SK-N-SH (cell line): ENCODE measurements at regions not wholly inside any gene's neighbourhood (a gene's known extent, or its start where the extent isn't known, plus 50 kb on each side); places are given as distances from the start of the nearest gene placed in this dataset.

ENCODE experiments used
- CTCF ChIA-PET: fragments of 300-600, 350-600 bp; formaldehyde crosslinking; extraction: SDS; loops from one replicate; lab custom pipeline; 2021; lab: Yijun Ruan, JAX
- POLR2A ChIA-PET: fragments of 350-600 bp; sonication (Branson Sonifier 250); formaldehyde crosslinking; extraction: SDS; loops from one replicate; lab custom pipeline; 2020; ENCODE audit warnings: antibody characterized with exemption, inconsistent platforms; lab: Yijun Ruan, JAX
- DNase-seq: peaks from one replicate; pipeline ENCODE4 v3.0.0; 2012
- H2AFZ ChIP-seq: fragments of 200-600 bp; sonication (generic); 2 replicates; pipeline ENCODE4 v1.8.1; 2016; ENCODE audit warnings: antibody characterized with exemption, mild to moderate bottlenecking, low read depth
- H3F3A ChIP-seq: fragments of 200-600 bp; sonication (generic); replicated peaks from 2 replicates; pipeline ENCODE3; 2016; ENCODE audit warnings: antibody characterized with exemption, mild to moderate bottlenecking; ENCODE audit not compliant: insufficient read depth
- H3K27ac ChIP-seq, 2 experiments: fragments of 200-500 bp in 1 of 2; fragments of 200-600 bp in 1 of 2; sonication (Bioruptor generic) in 1 of 2; sonication (generic), shearing (Covaris generic) in 1 of 2; 2 replicates each; pipeline versions ENCODE4 v1.5.1 to v1.6.1; 2014 to 2016; ENCODE audit warnings: low read depth in 2 of 2, inconsistent platforms in 1 of 2, low read length in 1 of 2, mild to moderate bottlenecking in 1 of 2, mixed read lengths in 1 of 2
- H3K27me3 ChIP-seq: fragments of 200-600 bp; sonication (generic), shearing (Covaris generic); 2 replicates; pipeline ENCODE4 v1.6.1; 2016; ENCODE audit warnings: mixed run types; ENCODE audit not compliant: insufficient read depth
- H3K36me3 ChIP-seq, 2 experiments: fragments of 200-500 bp in 1 of 2; fragments of 200-600 bp in 1 of 2; sonication (Bioruptor generic) in 1 of 2; sonication (generic) in 1 of 2; replicated peaks in 1 of 2; 2 replicates each; pipeline versions ENCODE3 to v1.5.1; 2014 to 2016; ENCODE audit warnings: low read length in 1 of 2, mild to moderate bottlenecking in 1 of 2; ENCODE audit not compliant: insufficient read depth in 2 of 2, control insufficient read depth in 1 of 2
- H3K4me1 ChIP-seq, 2 experiments: fragments of 200-500 bp in 1 of 2; fragments of 200-600 bp in 1 of 2; sonication (Bioruptor generic) in 1 of 2; sonication (generic), shearing (Covaris generic) in 1 of 2; 2 replicates each; pipeline versions ENCODE4 v1.5.1 to v1.6.1; 2014 to 2016; ENCODE audit warnings: low read depth in 1 of 2, low read length in 1 of 2, mixed run types in 1 of 2; ENCODE audit not compliant: insufficient read depth in 2 of 2, control insufficient read depth in 1 of 2
- H3K4me2 ChIP-seq: fragments of 200-600 bp; sonication (generic), shearing (Covaris generic); 2 replicates; pipeline ENCODE4 v1.6.1; 2017; ENCODE audit warnings: mixed run types
- H3K4me3 ChIP-seq, 2 experiments: fragments of 200-500 bp in 1 of 2; fragments of 200-600 bp in 1 of 2; sonication (Bioruptor generic) in 1 of 2; sonication (generic), shearing (Covaris generic) in 1 of 2; 2 replicates each; pipeline versions ENCODE4 v1.5.1 to v1.8.1; 2014 to 2016; ENCODE audit warnings: low read depth in 2 of 2, inconsistent platforms in 1 of 2, low read length in 1 of 2, mild to moderate bottlenecking in 1 of 2, mixed read lengths in 1 of 2, moderate library complexity in 1 of 2
- H3K79me2 ChIP-seq: fragments of 200-600 bp; sonication (generic); 2 replicates; pipeline ENCODE4 v1.8.1; 2017; ENCODE audit warnings: mild to moderate bottlenecking; ENCODE audit not compliant: insufficient read depth
- H3K9ac ChIP-seq: fragments of 200-600 bp; sonication (generic); 2 replicates; pipeline ENCODE4 v1.6.1; 2017; ENCODE audit warnings: mixed run types
- H3K9me2 ChIP-seq: fragments of 200-600 bp; sonication (generic); 2 replicates; pipeline ENCODE4 v1.6.1; 2017; ENCODE audit warnings: mixed run types
- H3K9me3 ChIP-seq: fragments of 200-600 bp; sonication (generic); 2 replicates; pipeline ENCODE4 v1.6.1; 2017; ENCODE audit warnings: mixed run types, mild to moderate bottlenecking, moderate library complexity
- H4K20me1 ChIP-seq: fragments of 200-600 bp; sonication (generic); 2 replicates; pipeline ENCODE4 v1.6.1; 2017; ENCODE audit warnings: mild to moderate bottlenecking, mixed run types; ENCODE audit not compliant: insufficient read depth
- ELF1 ChIP-seq: IDR thresholded peaks from 2 replicates; pipeline ENCODE4 v1.4.0; 2012
- EP300 ChIP-seq, 2 experiments: IDR thresholded peaks; 2 replicates each; pipeline versions ENCODE4 v1.4.0 to v1.6.1; 2012; ENCODE audit warnings: borderline replicate concordance in 1 of 2, low read depth in 1 of 2, low read length in 1 of 2
- FOSL2 ChIP-seq: IDR thresholded peaks from 2 replicates; pipeline ENCODE4 v1.4.0; 2012; ENCODE audit warnings: low read depth, mild to moderate bottlenecking, moderate library complexity, borderline replicate concordance
- FOXJ3 ChIP-seq: sonication (generic); formaldehyde crosslinking; IDR thresholded peaks from 2 replicates; pipeline ENCODE4 v1.5.1; 2020; ENCODE audit warnings: mild to moderate bottlenecking, missing genetic modification reagents
- JUND ChIP-seq: IDR thresholded peaks from 2 replicates; pipeline ENCODE4 v1.4.0; 2012
- MXI1 ChIP-seq: IDR thresholded peaks from 2 replicates; pipeline ENCODE4 v1.6.1; 2012; ENCODE audit warnings: mild to moderate bottlenecking, low read depth, low read length, improper control_type of control experiment
- NFIC ChIP-seq: IDR thresholded peaks from 2 replicates; pipeline ENCODE4 v1.4.0; 2012; ENCODE audit warnings: borderline replicate concordance
- NRF1 ChIP-seq: IDR thresholded peaks from 2 replicates; pipeline ENCODE4 v1.6.1; 2012; ENCODE audit warnings: low read depth, mild to moderate bottlenecking, low read length
- RAD21 ChIP-seq: IDR thresholded peaks from 2 replicates; pipeline ENCODE4 v1.6.1; 2012; ENCODE audit warnings: mild to moderate bottlenecking, low read length
- RCOR1 ChIP-seq: fragments of 150-350 bp; IDR thresholded peaks from 2 replicates; pipeline ENCODE4 v1.6.1; 2017; ENCODE audit warnings: antibody characterized with exemption, low read length
- SIN3A ChIP-seq: IDR thresholded peaks from 2 replicates; pipeline ENCODE4 v1.6.1; 2012; ENCODE audit warnings: low read depth, mild to moderate bottlenecking, low read length, moderate library complexity, borderline replicate concordance
- TAF1 ChIP-seq: IDR thresholded peaks from 2 replicates; pipeline ENCODE4 v1.6.1; 2012; ENCODE audit warnings: low read depth, mild to moderate bottlenecking, low read length, moderate library complexity, borderline replicate concordance
- TCF12 ChIP-seq: IDR thresholded peaks from 2 replicates; pipeline ENCODE4 v1.4.0; 2012
- WGBS: methylation state at CpG from one replicate; pipeline ENCODE4 v1.1.6; 2017; ENCODE audit warnings: low lambda C conversion rate; 5-methylcytosine and 5-hydroxymethylcytosine counted together
- TF ChIP-seq, protein P1 (sequence below): fragments of 200-600 bp; sonication (generic); IDR thresholded peaks from 2 replicates; pipeline ENCODE4 v1.6.1; 2017; ENCODE audit warnings: antibody characterized with exemption, mild to moderate bottlenecking, moderate library complexity
- TF ChIP-seq, protein P2 (sequence below): fragments of 150-350 bp; IDR thresholded peaks from 2 replicates; pipeline ENCODE4 v1.6.1; 2017; ENCODE audit warnings: antibody characterized with exemption, low read length, low read depth, borderline replicate concordance
- TF ChIP-seq, protein P3 (sequence below): IDR thresholded peaks from 2 replicates; pipeline ENCODE4 v1.6.1; 2012; ENCODE audit warnings: mild to moderate bottlenecking, low read depth, low read length, moderate library complexity
- TF ChIP-seq, protein P4 (sequence below): IDR thresholded peaks from 2 replicates; pipeline ENCODE4 v1.4.0; 2012; ENCODE audit warnings: low read depth
- TF ChIP-seq, protein P5 (sequence below): IDR thresholded peaks from 2 replicates; pipeline ENCODE4 v1.4.0; 2012; ENCODE audit warnings: low read depth, borderline replicate concordance

DNA sequence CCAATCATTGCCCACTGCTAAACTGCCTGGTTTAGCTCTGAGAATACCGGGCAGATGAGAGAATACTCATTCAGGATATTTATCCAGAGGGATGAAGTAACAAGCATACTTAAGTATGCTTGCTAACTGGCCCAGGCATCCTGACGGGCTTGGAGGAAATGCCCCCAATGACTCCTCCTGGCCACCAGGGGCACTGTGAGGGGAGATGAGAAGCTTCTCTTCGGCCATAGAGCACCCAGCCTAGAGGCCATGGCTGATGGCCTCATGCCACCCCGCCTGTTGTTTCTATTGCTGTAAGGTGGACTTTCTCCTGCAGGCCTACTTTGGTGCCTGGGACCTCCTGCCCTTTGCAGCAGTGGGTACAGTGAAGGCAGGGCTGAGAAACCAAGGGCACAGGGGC is 134.5 kb upstream of the FSTL4 start:
- DNase-seq, result peak; percentile 41
- TF ChIP-seq, protein P1, sequence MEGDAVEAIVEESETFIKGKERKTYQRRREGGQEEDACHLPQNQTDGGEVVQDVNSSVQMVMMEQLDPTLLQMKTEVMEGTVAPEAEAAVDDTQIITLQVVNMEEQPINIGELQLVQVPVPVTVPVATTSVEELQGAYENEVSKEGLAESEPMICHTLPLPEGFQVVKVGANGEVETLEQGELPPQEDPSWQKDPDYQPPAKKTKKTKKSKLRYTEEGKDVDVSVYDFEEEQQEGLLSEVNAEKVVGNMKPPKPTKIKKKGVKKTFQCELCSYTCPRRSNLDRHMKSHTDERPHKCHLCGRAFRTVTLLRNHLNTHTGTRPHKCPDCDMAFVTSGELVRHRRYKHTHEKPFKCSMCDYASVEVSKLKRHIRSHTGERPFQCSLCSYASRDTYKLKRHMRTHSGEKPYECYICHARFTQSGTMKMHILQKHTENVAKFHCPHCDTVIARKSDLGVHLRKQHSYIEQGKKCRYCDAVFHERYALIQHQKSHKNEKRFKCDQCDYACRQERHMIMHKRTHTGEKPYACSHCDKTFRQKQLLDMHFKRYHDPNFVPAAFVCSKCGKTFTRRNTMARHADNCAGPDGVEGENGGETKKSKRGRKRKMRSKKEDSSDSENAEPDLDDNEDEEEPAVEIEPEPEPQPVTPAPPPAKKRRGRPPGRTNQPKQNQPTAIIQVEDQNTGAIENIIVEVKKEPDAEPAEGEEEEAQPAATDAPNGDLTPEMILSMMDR, result peak; percentile 44; the same call in 1 of the 2 replicates
- TF ChIP-seq RAD21 (no peak), SIN3A (no peak)
- 70% methylated on average over 4 of the region's 4 CpGs for WGBS
- Histone ChIP-seq H3K4me2 (no peak overlapping the region), H3F3A (no peaks in the 10 kb centered on the region), H3K9me3 (no peaks in the 10 kb centered on the region), H3K9me2 (no peaks in the 10 kb centered on the region), H3K27ac (no peak overlapping the region), H2AFZ (no peak overlapping the region), H4K20me1 (no peaks in the 10 kb centered on the region), H3K36me3 (no peaks in the 10 kb centered on the region), H3K79me2 (no peaks in the 10 kb centered on the region), H3K9ac (no peak overlapping the region), H3K27me3 (no peaks in the 10 kb centered on the region; the same call in 1 of the 2 replicates), H3K4me3 (no peak overlapping the region), H3K4me1 (peaks cover 0 to 12% of the 10 kb centered on the region in 2 experiments; a peak in 1 of 4 replicates)
- ChIA-PET CTCF (interaction anchor here (0.7 to 1.8 kb wide), 12 partner anchors 9 to 320 kb away, joined by 3 to 5 read pairs (median 3); no protein-coding TSS in a partner anchor), POLR2A (no interaction called here)

DNA sequence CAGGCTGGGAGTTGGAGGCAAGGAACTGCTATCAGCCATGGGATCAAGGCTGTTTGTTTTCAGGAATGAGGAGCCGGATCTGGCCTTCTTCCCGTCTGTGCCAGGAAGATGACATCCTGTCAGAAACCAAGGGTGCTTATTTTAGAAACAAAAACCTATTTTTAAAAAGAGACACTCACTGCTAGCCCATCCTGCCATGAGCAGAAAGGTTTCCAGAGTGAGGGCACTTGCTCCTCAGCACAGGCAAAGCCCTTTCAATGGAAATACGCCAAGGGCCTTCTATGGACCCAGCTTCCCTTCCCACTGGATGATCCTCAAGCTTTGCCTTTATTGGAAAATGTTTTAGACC is 132.6 kb upstream of the FSTL4 start:
- Histone ChIP-seq H3K4me2 (no peak overlapping the region), H3K36me3 (no peaks in the 10 kb centered on the region), H3K9me2 (no peaks in the 10 kb centered on the region), H3K27me3 (no peaks in the 10 kb centered on the region), H3K4me3 (no peak overlapping the region), H3K9ac (no peak overlapping the region), H3K4me1 (peaks cover 0 to 9% of the 10 kb centered on the region in 2 experiments; a peak in 1 of 4 replicates), H3F3A (no peaks in the 10 kb centered on the region), H2AFZ (no peak overlapping the region), H3K9me3 (no peaks in the 10 kb centered on the region), H3K27ac (no peak overlapping the region), H4K20me1 (no peaks in the 10 kb centered on the region), H3K79me2 (no peaks in the 10 kb centered on the region)
- WGBS, result 45% methylated on average over 3 of the region's 3 CpGs
- TF ChIP-seq NFIC (no peak), ELF1 (no peak), SIN3A (no peak), MXI1 (no peak), NRF1 (no peak), JUND (no peak), FOXJ3 (no peak), TAF1 (no peak), TCF12 (no peak), EP300 (IDR thresholded peaks at IDR 0.05; ENCODE audit: borderline replicate concordance in 1 of 2, low read depth in 1 of 2, low read length in 1 of 2) (no peak), FOSL2 (no peak), RCOR1 (no peak)
- TF ChIP-seq, protein P2, sequence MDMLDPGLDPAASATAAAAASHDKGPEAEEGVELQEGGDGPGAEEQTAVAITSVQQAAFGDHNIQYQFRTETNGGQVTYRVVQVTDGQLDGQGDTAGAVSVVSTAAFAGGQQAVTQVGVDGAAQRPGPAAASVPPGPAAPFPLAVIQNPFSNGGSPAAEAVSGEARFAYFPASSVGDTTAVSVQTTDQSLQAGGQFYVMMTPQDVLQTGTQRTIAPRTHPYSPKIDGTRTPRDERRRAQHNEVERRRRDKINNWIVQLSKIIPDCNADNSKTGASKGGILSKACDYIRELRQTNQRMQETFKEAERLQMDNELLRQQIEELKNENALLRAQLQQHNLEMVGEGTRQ, result no peak
- TF ChIP-seq, protein P3, sequence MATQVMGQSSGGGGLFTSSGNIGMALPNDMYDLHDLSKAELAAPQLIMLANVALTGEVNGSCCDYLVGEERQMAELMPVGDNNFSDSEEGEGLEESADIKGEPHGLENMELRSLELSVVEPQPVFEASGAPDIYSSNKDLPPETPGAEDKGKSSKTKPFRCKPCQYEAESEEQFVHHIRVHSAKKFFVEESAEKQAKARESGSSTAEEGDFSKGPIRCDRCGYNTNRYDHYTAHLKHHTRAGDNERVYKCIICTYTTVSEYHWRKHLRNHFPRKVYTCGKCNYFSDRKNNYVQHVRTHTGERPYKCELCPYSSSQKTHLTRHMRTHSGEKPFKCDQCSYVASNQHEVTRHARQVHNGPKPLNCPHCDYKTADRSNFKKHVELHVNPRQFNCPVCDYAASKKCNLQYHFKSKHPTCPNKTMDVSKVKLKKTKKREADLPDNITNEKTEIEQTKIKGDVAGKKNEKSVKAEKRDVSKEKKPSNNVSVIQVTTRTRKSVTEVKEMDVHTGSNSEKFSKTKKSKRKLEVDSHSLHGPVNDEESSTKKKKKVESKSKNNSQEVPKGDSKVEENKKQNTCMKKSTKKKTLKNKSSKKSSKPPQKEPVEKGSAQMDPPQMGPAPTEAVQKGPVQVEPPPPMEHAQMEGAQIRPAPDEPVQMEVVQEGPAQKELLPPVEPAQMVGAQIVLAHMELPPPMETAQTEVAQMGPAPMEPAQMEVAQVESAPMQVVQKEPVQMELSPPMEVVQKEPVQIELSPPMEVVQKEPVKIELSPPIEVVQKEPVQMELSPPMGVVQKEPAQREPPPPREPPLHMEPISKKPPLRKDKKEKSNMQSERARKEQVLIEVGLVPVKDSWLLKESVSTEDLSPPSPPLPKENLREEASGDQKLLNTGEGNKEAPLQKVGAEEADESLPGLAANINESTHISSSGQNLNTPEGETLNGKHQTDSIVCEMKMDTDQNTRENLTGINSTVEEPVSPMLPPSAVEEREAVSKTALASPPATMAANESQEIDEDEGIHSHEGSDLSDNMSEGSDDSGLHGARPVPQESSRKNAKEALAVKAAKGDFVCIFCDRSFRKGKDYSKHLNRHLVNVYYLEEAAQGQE, result no peak
- TF ChIP-seq, protein P4, sequence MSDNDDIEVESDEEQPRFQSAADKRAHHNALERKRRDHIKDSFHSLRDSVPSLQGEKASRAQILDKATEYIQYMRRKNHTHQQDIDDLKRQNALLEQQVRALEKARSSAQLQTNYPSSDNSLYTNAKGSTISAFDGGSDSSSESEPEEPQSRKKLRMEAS, result no peak
- TF ChIP-seq, protein P5, sequence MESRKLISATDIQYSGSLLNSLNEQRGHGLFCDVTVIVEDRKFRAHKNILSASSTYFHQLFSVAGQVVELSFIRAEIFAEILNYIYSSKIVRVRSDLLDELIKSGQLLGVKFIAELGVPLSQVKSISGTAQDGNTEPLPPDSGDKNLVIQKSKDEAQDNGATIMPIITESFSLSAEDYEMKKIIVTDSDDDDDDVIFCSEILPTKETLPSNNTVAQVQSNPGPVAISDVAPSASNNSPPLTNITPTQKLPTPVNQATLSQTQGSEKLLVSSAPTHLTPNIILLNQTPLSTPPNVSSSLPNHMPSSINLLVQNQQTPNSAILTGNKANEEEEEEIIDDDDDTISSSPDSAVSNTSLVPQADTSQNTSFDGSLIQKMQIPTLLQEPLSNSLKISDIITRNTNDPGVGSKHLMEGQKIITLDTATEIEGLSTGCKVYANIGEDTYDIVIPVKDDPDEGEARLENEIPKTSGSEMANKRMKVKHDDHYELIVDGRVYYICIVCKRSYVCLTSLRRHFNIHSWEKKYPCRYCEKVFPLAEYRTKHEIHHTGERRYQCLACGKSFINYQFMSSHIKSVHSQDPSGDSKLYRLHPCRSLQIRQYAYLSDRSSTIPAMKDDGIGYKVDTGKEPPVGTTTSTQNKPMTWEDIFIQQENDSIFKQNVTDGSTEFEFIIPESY, result no peak
- DNase-seq, result no peak
- CTCF ChIA-PET, result interaction anchor here (1.0 kb wide), 1 partner anchor 9 kb away, joined by 3 read pairs; no protein-coding TSS in a partner anchor
- POLR2A ChIA-PET, result no interaction called here
